B cell (primary cell): ENCODE measurements at regions not wholly inside any gene's neighbourhood (a gene's known extent, or its start where the extent isn't known, plus 50 kb on each side); places are given as distances from the start of the nearest gene placed in this dataset.

Experiments used
- ATAC-seq: fragments of 200-7000 bp; cut with Tn5 transposase; one replicate; pipeline ENCODE4 v1.10.0; 2021; ENCODE audit warnings: low read depth, mild to moderate bottlenecking, moderate number of reproducible peaks, moderate library complexity
- CTCF ChIA-PET: fragments of 350-600 bp; sonication (Branson Sonifier 250); formaldehyde crosslinking; loops from one replicate; lab custom pipeline; 2021; ENCODE audit warnings: antibody characterized with exemption, inconsistent platforms; lab: Charles Lee
- POLR2A ChIA-PET: fragments of 350-600 bp; sonication (Branson Sonifier 250); formaldehyde crosslinking; loops from one replicate; lab custom pipeline; 2021; ENCODE audit warnings: antibody characterized with exemption; lab: Charles Lee
- DNase-seq: peaks from one replicate; pipeline ENCODE4 v3.0.0; 2013
- H2AFZ ChIP-seq: 2 replicates; pipeline ENCODE4 v1.6.1; 2012; ENCODE audit warnings: mild to moderate bottlenecking, low read depth, low read length; ENCODE audit not compliant: insufficient read depth, poor library complexity, severe bottlenecking
- H3K27ac ChIP-seq, 2 donors: 1 replicate in 1 of 2; 2 replicates in 1 of 2; pipeline ENCODE4 v1.5.1; 2012 to 2013; ENCODE audit warnings: low read length in 2 of 2, mild to moderate bottlenecking in 2 of 2, moderate library complexity in 1 of 2
- H3K27me3 ChIP-seq, 4 experiments: fragments of 200-600 bp in 1 of 4; sonication (generic) in 1 of 4; replicated peaks in 1 of 4; 1 replicate in 2 of 4; 2 replicates in 2 of 4; pipeline versions ENCODE4 v1.6.1 to v1.7.0; 2013 to 2016; ENCODE audit warnings: low read length in 3 of 4, mild to moderate bottlenecking in 2 of 4, mixed read lengths in 1 of 4, moderate library complexity in 1 of 4; ENCODE audit not compliant: insufficient read depth in 4 of 4, control insufficient read depth in 3 of 4; ENCODE audit errors: control extremely low read depth in 1 of 4
- H3K36me3 ChIP-seq, 2 experiments: replicated peaks in 1 of 2; 1 replicate in 1 of 2; 2 replicates in 1 of 2; pipeline versions ENCODE4 v1.6.1 to v1.7.1; 2013; ENCODE audit warnings: low read length in 1 of 2; ENCODE audit not compliant: insufficient read depth in 2 of 2, control insufficient read depth in 1 of 2; ENCODE audit errors: control extremely low read depth in 1 of 2, extremely low read depth in 1 of 2
- H3K4me1 ChIP-seq, 2 donors: fragments of 200-600 bp in 1 of 2; sonication (generic) in 1 of 2; 1 replicate in 1 of 2; 2 replicates in 1 of 2; pipeline versions ENCODE4 v1.5.1 to v1.6.1; 2013 to 2017; ENCODE audit warnings: low read length in 2 of 2; ENCODE audit not compliant: control insufficient read depth in 2 of 2, insufficient read depth in 2 of 2
- H3K4me2 ChIP-seq: replicated peaks from 2 replicates; pipeline ENCODE3; 2012; ENCODE audit warnings: mild to moderate bottlenecking, low read depth, low read length; ENCODE audit not compliant: poor library complexity, severe bottlenecking
- H3K4me3 ChIP-seq, 5 experiments: fragments of 200-600 bp in 1 of 5; sonication (generic) in 1 of 5; 1 replicate in 3 of 5; 2 replicates in 2 of 5; pipeline versions ENCODE4 v1.5.1 to v1.7.0; 2011 to 2016; ENCODE audit warnings: low read length in 4 of 5, mild to moderate bottlenecking in 4 of 5, low read depth in 2 of 5, control low read depth in 1 of 5, moderate library complexity in 1 of 5; ENCODE audit not compliant: insufficient read depth in 1 of 5; ENCODE audit errors: control extremely low read depth in 1 of 5, extremely low read depth in 1 of 5
- H3K79me2 ChIP-seq: fragments of 200-600 bp; sonication (generic); one replicate; pipeline ENCODE4 v1.6.0; 2016; ENCODE audit warnings: low read length; ENCODE audit not compliant: control insufficient read depth, insufficient read depth
- H3K9ac ChIP-seq: fragments of 200-600 bp; sonication (generic); 2 replicates; pipeline ENCODE4 v1.6.1; 2017; ENCODE audit warnings: mild to moderate bottlenecking, low read length, moderate library complexity
- H3K9me3 ChIP-seq, 3 donors: one replicate each; pipeline versions ENCODE4 v1.6.1 to v1.7.1; 2013; ENCODE audit warnings: low read length in 2 of 3; ENCODE audit not compliant: control insufficient read depth in 2 of 3, insufficient read depth in 1 of 3; ENCODE audit errors: control extremely low read depth in 1 of 3
- H4K20me1 ChIP-seq: 2 replicates; pipeline ENCODE4 v1.6.0; 2012; ENCODE audit warnings: mild to moderate bottlenecking, low read length; ENCODE audit not compliant: insufficient read depth, control insufficient read depth, poor library complexity, severe bottlenecking
- H3K27ac Mint-ChIP-seq: one replicate; pipeline ENCODE4 v1.8.0; 2021; ENCODE audit warnings: mixed read lengths
- H3K27me3 Mint-ChIP-seq: one replicate; pipeline ENCODE4 v1.8.0; 2021; ENCODE audit warnings: mixed read lengths
- H3K4me1 Mint-ChIP-seq: one replicate; pipeline ENCODE4 v1.8.0; 2021; ENCODE audit warnings: mixed read lengths
- H3K4me3 Mint-ChIP-seq: one replicate; pipeline ENCODE4 v1.8.0; 2021; ENCODE audit warnings: mixed read lengths
- H3K9me3 Mint-ChIP-seq: one replicate; pipeline ENCODE4 v1.8.0; 2022; ENCODE audit warnings: mixed read lengths; ENCODE audit not compliant: insufficient read depth
- EZH2 ChIP-seq: IDR thresholded peaks from 2 replicates; pipeline ENCODE4 v1.6.1; 2012; ENCODE audit warnings: borderline replicate concordance, low read depth, mild to moderate bottlenecking, moderate library complexity, low read length; ENCODE audit not compliant: insufficient read depth, poor library complexity, severe bottlenecking
- WGBS: methylation state at CpG from one replicate; pipeline ENCODE4 v1.1.5; 2013; ENCODE audit warnings: missing lambda C conversion rate; ENCODE audit not compliant: insufficient coverage; 5-methylcytosine and 5-hydroxymethylcytosine counted together
- intact Hi-C: fragments of 100-400 bp; cut with micrococcal nuclease; formaldehyde crosslinking; loops from one replicate; pipeline ENCODE4 v1.10.0; 2022
- TF ChIP-seq, protein P1 (sequence below): fragments of 200-600 bp; IDR thresholded peaks from one replicate; pipeline ENCODE4 v1.8.0; 2022; ENCODE audit warnings: antibody characterized with exemption, mild to moderate bottlenecking

DNA sequence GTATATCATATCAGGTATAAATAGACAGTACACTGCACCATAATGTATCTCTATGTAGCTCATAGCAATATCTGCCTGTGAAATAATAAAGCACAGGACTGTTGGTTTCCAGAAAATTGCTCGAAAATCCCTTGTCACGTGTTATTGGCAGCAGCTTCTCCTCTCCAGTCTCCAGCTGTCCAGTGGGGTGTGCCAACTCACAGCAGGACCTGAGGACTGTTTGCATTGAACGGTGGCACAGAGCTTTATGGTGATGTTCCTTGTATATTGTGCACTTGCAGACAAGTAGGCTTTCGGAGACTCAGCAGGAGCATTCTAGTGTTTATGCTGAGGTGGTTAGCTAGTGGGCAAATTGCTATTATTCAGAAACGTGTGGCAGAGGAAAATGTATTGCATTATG, 182.2 kb upstream of the ATP5MC3 start:
- peaks cover 0 to 15% (median 4%) of the 10 kb centered on the region in 4 experiments for H3K27me3 ChIP-seq
- 78% methylated on average over 4 of the region's 5 CpGs for WGBS
- ChIA-PET POLR2A (no interaction called here), CTCF (interaction anchor here (0.8 to 1.1 kb wide), 3 partner anchors 15 to 734 kb away, joined by 3 read pairs; no protein-coding TSS in a partner anchor)
- Mint-ChIP-seq H3K27me3 (peaks cover 19% of the 10 kb centered on the region), H3K27ac (no peak overlapping the region), H3K4me1 (no peaks in the 10 kb centered on the region), H3K4me3 (no peak overlapping the region), H3K9me3 (no peaks in the 10 kb centered on the region)
- intact Hi-C loops: no loop called here
- H3K79me2 ChIP-seq: no peaks in the 10 kb centered on the region
- no peak overlapping the region for H3K4me3 ChIP-seq
- H3K36me3 ChIP-seq: no peaks in the 10 kb centered on the region
- no peaks in the 10 kb centered on the region for H4K20me1 ChIP-seq
- TF ChIP-seq, protein P1, sequence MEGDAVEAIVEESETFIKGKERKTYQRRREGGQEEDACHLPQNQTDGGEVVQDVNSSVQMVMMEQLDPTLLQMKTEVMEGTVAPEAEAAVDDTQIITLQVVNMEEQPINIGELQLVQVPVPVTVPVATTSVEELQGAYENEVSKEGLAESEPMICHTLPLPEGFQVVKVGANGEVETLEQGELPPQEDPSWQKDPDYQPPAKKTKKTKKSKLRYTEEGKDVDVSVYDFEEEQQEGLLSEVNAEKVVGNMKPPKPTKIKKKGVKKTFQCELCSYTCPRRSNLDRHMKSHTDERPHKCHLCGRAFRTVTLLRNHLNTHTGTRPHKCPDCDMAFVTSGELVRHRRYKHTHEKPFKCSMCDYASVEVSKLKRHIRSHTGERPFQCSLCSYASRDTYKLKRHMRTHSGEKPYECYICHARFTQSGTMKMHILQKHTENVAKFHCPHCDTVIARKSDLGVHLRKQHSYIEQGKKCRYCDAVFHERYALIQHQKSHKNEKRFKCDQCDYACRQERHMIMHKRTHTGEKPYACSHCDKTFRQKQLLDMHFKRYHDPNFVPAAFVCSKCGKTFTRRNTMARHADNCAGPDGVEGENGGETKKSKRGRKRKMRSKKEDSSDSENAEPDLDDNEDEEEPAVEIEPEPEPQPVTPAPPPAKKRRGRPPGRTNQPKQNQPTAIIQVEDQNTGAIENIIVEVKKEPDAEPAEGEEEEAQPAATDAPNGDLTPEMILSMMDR: no peak
- TF ChIP-seq EZH2: no peak
- H3K9me3 ChIP-seq: no peaks in the 10 kb centered on the region
- H3K4me2 ChIP-seq: no peak overlapping the region
- H3K27ac ChIP-seq: no peak overlapping the region
- DNase-seq (no peak), ATAC-seq (no peak)
- H3K4me1 ChIP-seq: no peaks in the 10 kb centered on the region
- H2AFZ ChIP-seq: no peak overlapping the region
- no peak overlapping the region for H3K9ac ChIP-seq

DNA sequence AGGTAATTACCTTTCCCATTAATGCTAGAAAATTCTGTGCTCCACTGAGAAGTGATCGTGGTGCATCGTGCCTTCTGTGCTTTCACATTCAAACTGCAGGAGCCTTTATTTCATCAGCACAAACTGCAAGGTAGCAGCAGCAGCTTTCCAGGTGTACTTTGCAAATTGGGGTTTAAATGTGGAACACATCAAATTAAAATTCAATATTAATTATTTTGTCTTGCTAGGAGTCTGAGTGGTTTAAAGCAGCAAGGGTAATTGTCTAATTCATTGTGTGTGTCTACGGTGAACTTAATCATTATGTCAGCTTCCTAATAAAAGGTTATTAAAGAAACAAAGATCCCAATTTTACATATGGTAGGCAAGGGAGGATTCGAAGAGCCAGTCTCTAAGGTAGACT, 180.8 kb upstream of the ATP5MC3 start:
- intact Hi-C loops: no loop called here
- WGBS: 93% methylated on average over 3 of the region's 4 CpGs

More for the DNA sequence above, 180.8 kb upstream of the ATP5MC3 start:
- DNase-seq: no peak
- Histone ChIP-seq H3K36me3 (no peaks in the 10 kb centered on the region), H4K20me1 (no peaks in the 10 kb centered on the region), H3K4me2 (no peak overlapping the region), H3K4me3 (no peak overlapping the region), H3K9ac (no peak overlapping the region), H3K79me2 (no peaks in the 10 kb centered on the region), H3K9me3 (no peaks in the 10 kb centered on the region), H2AFZ (no peak overlapping the region), H3K27me3 (peaks cover 0 to 15% (median 4%) of the 10 kb centered on the region in 4 experiments), H3K4me1 (no peaks in the 10 kb centered on the region), H3K27ac (no peak overlapping the region)
- ChIA-PET CTCF (no interaction called here), POLR2A (no interaction called here)
- H3K4me3 Mint-ChIP-seq: no peak overlapping the region
- no peaks in the 10 kb centered on the region for H3K4me1 Mint-ChIP-seq
- ATAC-seq: no peak
- H3K27ac Mint-ChIP-seq: no peak overlapping the region
- no peak for TF ChIP-seq EZH2
- TF ChIP-seq, protein P1: no peak
- peaks cover 19% of the 10 kb centered on the region for H3K27me3 Mint-ChIP-seq
- H3K9me3 Mint-ChIP-seq: no peaks in the 10 kb centered on the region
